GM18867 (cell line): ENCODE measurements at regions not wholly inside any gene's neighbourhood (a gene's known extent, or its start where the extent isn't known, plus 50 kb on each side); places are given as distances from the start of the nearest gene placed in this dataset.
"Not testable (repeated sequence)": the region's sequence is repeated elsewhere in the genome, so short reads cannot be mapped to it uniquely, and the experiment has no call there.

Source experiments
- ATAC-seq: cut with Tn5 transposase; IDR thresholded peaks from one replicate; pipeline ENCODE4 v1.9.1; 2021; ENCODE audit warnings: mild to moderate bottlenecking, moderate library complexity; ENCODE audit not compliant: unreplicated experiment

DNA sequence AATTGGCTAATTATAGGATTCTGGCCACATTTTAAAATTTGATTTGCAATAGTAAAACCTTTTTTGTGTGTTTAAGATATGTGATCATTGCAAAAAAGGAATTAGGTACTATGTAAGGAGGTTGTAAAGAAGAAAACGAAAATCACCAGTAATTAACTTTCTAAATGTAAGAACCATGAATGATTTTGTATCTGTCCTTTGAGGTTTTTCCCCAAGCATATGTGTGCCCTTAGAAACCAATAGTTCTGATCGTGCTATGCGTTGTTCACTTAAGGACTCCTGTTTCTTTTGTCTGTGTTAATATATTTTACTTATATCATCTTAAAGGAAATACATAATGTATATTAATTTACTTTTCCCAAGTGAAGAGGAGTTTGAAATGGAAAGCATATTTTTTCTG, 410.2 kb downstream of the PSAT1 start:
- ATAC-seq, result peak; percentile 47

DNA sequence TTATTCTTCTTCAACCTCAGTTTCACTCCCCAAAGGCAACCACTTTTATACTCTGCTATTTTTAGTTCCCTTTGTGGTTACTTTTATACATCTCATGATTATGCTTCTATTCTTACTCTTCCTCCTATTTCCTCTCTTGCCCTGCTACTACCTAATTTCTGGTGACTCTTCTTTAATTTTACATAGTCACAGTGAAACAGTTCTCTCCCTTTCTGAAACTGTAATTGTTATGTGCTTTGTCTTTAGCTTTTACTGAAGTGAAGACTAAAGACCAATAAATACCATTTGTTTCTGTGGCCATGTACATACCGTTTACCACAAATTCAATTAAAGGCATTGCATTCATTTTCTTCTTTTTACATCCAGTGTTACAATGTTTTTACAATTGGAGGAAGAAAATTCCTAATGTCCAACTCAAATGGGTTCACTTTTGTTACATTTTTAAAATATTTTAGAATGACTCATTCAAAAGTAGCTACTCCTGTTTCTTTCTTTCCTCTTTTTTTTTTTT, 410.6 kb downstream of the PSAT1 start:
- ATAC-seq, result peak; percentile 92

DNA sequence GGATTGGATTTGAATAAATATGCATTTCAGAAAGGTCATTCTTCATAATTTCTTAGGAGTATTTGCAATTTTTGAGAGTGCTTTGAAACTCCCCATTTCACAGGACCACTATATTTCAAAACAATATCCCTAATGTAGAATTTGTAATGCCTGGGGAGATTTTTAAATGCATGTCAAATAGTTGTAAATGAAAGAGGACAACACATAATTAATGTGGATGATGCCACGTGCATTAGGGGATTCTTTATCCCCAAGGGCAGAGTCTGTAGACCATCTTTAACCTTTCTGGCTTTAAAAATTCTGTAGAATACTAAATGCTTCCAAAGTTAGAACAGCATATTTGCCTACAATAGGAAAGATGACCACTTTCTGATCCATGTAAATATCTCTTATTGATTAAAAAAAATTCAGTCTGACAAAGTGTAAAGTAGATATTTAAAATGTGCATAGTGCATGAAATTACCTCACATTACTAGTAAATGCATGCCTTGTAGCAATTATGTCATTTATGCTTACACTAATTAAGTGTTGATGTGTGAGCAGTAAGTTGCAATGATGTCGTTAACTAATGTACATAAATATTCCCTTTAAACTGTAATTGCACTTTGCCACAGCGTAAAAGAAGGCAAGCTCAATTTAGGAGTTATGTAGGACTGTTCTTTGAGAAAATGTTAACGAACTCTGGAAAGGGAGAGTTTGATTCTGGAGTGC, 416.1 kb downstream of the PSAT1 start:
- ATAC-seq, result no peak

GRCh38 chr9:78713614-78714405, 416.9 kb downstream of the PSAT1 start:
- no peak for ATAC-seq

- ATAC-seq, result no peak
Observed at GRCh38 chr9:78714576-78714975, 417.7 kb downstream of the PSAT1 start.

DNA sequence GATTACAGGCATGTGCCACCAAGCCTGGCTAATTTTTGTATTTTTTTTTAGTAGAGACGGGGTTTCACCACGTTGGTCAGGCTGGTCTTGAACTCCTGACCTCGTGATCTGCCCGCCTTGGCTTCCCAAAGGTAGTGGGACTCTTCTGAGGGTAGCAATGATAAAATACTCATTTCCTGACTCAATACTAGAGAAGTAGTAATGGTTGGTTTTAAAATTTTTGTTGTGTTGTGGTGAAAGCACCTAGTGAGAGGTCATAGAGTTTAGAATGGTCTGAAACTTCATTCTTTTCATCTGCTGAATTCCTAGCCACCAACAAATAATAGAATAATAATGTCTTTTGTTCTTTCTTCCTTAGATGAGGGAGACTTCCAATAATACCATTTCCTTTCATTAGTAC, 422.1 kb downstream of the PSAT1 start:
- not testable (repeated sequence) for ATAC-seq

DNA sequence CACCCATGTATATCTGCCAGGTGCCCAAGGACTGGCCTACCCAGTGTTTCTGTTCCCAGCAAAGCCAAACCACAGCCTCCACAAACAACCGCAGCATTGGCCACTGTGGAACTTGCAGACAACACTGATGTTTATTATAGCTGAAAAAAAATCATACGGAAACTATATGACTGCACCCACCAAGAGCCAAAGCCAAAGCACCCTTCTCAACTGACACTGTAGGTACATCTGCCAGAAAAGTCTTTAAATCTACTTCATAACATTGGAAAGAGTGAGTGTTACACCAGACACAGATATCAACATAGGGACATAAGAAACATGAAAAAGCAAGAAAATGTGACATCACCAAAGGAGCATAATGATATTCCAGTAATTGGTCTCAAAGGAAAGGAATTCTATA, 428.0 kb downstream of the PSAT1 start:
- ATAC-seq, result no peak

- no peak for ATAC-seq
Observed at GRCh38 chr9:78725503-78725902, 428.6 kb downstream of the PSAT1 start.

GRCh38 chr9:78745331-78745730, 448.4 kb downstream of the PSAT1 start:
- no peak for ATAC-seq

- no peak for ATAC-seq
Observed at GRCh38 chr9:78746010-78746409, 449.1 kb downstream of the PSAT1 start.

- no peak for ATAC-seq
Observed at GRCh38 chr9:78753039-78753438, 456.1 kb downstream of the PSAT1 start.

DNA sequence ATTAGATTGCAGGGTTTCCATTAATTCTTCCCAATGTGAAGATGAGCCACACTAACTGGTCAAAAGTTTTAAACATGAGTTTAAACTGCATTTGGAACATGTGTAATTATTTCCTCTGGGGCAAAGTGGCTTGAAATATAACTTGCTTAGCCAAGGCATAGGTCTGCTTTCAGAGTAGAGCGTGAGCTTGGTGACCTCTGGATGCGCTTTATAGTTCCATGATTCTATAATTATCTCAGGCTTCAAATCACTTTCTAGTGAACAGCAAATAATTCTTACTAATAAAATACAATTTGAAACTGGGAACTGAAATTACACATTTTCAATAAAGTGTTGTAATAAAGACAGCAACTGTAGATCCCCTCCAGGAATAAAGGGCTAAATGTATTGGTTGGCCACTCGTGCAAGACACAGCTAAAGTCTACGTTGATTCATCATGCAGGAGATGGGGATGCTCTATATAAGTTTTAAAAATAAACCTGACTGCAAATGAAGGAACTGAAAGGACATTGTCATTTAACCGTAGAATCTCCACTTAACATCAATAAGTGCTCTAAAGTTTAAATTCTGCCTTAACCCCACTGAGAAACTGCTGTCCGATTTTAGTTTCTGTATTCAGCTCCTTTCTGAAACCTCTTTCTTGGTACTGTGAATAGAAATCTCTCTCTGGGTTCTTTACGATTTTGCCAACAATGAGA, 460.0 kb downstream of the PSAT1 start:
- ATAC-seq, result peak; percentile 79

GRCh38 chr9:78763424-78763823, 466.5 kb downstream of the PSAT1 start:
- ATAC-seq, result no peak

DNA sequence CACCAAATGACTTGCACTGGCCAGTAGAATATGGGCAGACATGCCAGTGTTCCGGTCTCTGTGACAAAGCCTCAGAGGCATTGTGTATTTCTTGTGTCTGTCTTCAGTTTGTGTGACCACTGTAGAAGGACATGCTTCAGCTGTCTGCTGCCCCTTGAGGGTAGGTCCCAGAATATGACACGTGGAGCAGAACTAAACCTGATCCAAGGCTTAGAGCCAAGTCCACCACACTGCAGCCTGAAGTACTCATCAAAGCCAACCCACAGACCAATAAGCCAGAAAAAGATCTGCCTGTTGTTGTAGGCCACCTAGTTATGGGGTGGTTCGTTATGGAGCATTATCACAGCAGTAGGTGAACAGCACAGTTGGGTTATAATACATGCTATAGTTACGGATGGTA, 468.9 kb downstream of the PSAT1 start:
- ATAC-seq, result no peak

DNA sequence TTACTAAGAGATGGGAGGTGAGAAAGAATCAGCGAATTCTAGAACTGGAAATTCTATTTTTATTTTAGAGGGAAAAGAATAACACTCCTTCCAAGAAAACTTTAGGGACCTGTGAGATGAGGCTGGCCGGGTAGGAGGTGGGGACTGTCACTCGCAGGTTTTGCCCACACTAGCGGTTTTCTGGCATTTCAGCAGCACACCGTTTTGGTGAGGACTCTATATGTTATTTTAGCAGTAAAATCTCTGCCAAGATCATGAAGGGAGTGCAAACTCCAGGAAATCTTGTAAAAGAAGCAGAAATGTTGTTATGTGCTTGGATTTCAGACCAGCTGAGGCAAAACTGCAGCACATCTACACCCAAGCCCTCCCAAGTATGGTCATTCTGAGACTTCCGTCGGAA, 470.6 kb downstream of the PSAT1 start:
- no peak for ATAC-seq

- ATAC-seq, result no peak
Observed at GRCh38 chr9:78769690-78770089, 472.8 kb downstream of the PSAT1 start.

GRCh38 chr9:78775211-78775610, 478.3 kb downstream of the PSAT1 start:
- no peak for ATAC-seq

DNA sequence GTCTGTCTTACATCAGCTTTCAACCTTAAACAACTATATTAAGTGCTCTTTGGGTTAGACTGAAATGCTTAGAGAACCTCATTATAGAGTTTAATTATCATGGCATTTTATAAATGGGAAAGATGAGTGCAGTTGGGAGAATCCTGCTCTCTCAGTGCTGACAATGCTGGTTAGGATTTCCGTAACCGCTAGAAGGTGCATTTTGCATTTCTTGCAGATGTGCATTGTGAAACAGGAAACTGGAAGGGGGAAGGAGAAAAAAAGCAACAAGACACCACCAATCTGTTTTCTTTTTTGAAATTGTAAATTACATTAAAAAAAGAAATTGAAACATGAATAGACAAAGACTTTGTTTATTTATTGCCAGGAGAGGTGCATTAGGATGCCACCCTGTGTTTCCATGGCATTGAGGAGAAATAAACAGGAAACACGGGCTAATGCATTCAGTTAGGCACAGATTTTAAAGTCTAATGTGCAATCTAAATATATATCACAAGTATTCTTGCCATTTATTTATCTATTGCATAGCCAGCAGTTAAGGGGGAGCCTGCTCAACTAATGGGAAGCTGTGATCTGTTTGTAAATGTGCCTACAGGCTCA, 478.9 kb downstream of the PSAT1 start:
- ATAC-seq, result no peak

GRCh38 chr9:78777747-78778146, 480.8 kb downstream of the PSAT1 start:
- no peak for ATAC-seq

DNA sequence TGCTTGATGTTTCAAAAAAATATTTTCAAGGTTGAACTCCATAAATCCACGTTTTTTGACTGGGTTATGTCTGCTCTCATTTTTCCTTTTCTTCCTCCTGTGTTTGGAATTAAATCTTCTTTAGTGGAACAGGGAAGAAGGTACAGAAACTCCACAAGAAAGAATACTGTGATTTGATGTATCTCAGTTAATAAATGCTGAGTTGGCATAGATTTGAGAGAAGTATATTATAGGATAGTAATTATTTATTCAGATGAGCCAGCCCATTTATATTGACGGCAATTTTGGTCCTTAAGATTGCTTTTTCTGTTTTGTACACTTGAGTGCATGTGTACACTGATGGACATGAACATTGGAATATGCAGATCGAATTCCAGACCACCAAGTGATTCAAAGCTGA, 481.4 kb downstream of the PSAT1 start:
- ATAC-seq, result no peak

- ATAC-seq, result no peak
Observed at GRCh38 chr9:78778861-78779374, 482.0 kb downstream of the PSAT1 start.
